Breast epithelium (tissue), 3 donors: ENCODE measurements at regions not wholly inside any gene's neighbourhood (a gene's known extent, or its start where the extent isn't known, plus 50 kb on each side); places are given as distances from the start of the nearest gene placed in this dataset.
A peak's percentile ranks its signal among the peaks of the same experiment; 100 is the strongest.

Experiments
- CTCF ChIP-seq, 3 donors: fragments of 450-650 bp; IDR thresholded peaks; one replicate each; pipeline ENCODE4 v1.5.1; 2016 to 2017; ENCODE audit warnings: antibody characterized with exemption in 3 of 3, mild to moderate bottlenecking in 3 of 3, moderate library complexity in 3 of 3
- POLR2A ChIP-seq: fragments of 450-650 bp; IDR thresholded peaks from one replicate; pipeline ENCODE4 v1.6.1; 2016; ENCODE audit warnings: antibody characterized with exemption, mild to moderate bottlenecking, moderate library complexity

DNA sequence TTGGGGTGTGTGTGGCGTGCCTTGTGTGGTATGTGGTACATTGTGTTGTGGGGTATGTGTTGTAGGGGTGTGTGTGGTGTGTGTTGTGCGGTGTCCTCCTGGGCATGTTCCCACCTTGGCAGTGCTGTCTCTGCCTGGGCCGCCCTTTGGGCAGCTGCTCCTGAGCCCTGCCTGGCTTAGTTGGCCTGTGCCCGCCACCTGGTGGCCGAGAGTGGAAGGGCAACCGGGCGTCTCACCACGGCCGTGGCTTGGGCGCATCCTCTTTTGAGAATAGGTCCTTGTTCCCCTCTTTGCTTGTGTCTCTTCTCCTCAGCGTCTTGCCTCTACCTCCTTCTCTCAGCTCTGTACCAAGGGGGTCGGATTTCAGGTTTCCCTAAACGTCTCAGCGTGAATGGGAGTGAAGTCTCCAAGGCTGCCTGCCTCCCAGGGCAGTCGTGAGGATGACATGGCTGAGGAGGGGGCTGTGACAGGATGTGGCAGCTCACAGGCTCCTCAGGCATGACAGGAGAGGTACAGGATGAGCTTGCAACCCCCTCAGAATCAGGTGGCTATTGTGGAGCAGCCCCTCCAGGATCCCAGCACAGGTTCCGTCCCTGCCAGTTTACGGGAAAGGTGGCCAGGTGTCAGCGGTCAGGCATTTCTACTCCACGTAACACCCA lies 98.4 kb upstream of the PODXL start:
- peak; percentile 91 to 98 (median 96) for TF ChIP-seq CTCF (IDR thresholded peaks at IDR 0.05)
- TF ChIP-seq POLR2A, result no peak
